IMR-90 (cell line): ENCODE measurements at regions not wholly inside any gene's neighbourhood (a gene's known extent, or its start where the extent isn't known, plus 50 kb on each side); places are given as distances from the start of the nearest gene placed in this dataset.

Experiments
- ATAC-seq: fragments of 200-7000 bp; cut with Tn5 transposase; 2 replicates; pipeline ENCODE4 v1.9.1; 2020; ENCODE audit warnings: low read depth, mild to moderate bottlenecking, moderate library complexity
- BruUV-seq: library from RNA; stranded (reverse); fragments of 400-500 nt; replicated peaks from 2 replicates; lab custom pipeline; 2021; lab: Mats Ljungman, UMichigan
- CTCF ChIA-PET: fragments of 300-600 bp; formaldehyde crosslinking; extraction: SDS; loops from one replicate; lab custom pipeline; 2021; ENCODE audit warnings: antibody characterized with exemption; lab: Yijun Ruan, JAX
- POLR2A ChIA-PET: fragments of 300-600 bp; sonication (Branson Sonifier 250); formaldehyde crosslinking; loops from one replicate; lab custom pipeline; 2022; ENCODE audit warnings: antibody characterized with exemption; ENCODE audit not compliant: unreplicated experiment; lab: Charles Lee
- DNase-seq: peaks from one replicate; pipeline ENCODE4 v3.0.0; 2013
- H2AFZ ChIP-seq: replicated peaks from 2 replicates; pipeline ENCODE3; 2013; ENCODE audit warnings: low read length, mild to moderate bottlenecking; ENCODE audit not compliant: poor library complexity
- H2AK5ac ChIP-seq: 2 replicates; pipeline ENCODE4 v1.6.1; 2013; ENCODE audit warnings: low read depth, low read length, inconsistent platforms
- H2AK9ac ChIP-seq: replicated peaks from 2 replicates; pipeline ENCODE3; 2013; ENCODE audit warnings: mild to moderate bottlenecking, low read depth, low read length, moderate library complexity; ENCODE audit not compliant: poor library complexity
- H2BK120ac ChIP-seq: 2 replicates; pipeline ENCODE4 v1.6.1; 2013; ENCODE audit warnings: low read depth, low read length, inconsistent platforms
- H2BK15ac ChIP-seq: 3 replicates; pipeline ENCODE4 v1.6.1; 2013; ENCODE audit warnings: low read depth, low read length, inconsistent platforms
- H2BK20ac ChIP-seq: 2 replicates; pipeline ENCODE4 v1.6.1; 2013; ENCODE audit warnings: low read depth, mild to moderate bottlenecking, inconsistent platforms, low read length, moderate library complexity
- H2BK5ac ChIP-seq: 2 replicates; pipeline ENCODE4 v1.6.1; 2013; ENCODE audit warnings: mild to moderate bottlenecking, low read depth, low read length, inconsistent platforms; ENCODE audit not compliant: poor library complexity, severe bottlenecking
- H3K14ac ChIP-seq: replicated peaks from 2 replicates; pipeline ENCODE4 v1.6.1; 2013; ENCODE audit warnings: low read depth, low read length, inconsistent platforms
- H3K18ac ChIP-seq: 2 replicates; pipeline ENCODE4 v1.6.1; 2013; ENCODE audit warnings: low read depth, low read length, control low read depth
- H3K23ac ChIP-seq: 2 replicates; pipeline ENCODE4 v1.6.1; 2013; ENCODE audit warnings: low read depth, low read length, inconsistent platforms
- H3K27ac ChIP-seq: 2 replicates; pipeline ENCODE4 v1.5.1; 2013; ENCODE audit warnings: mild to moderate bottlenecking, control low read depth, low read length; ENCODE audit not compliant: insufficient read depth
- H3K27me3 ChIP-seq: 2 replicates; pipeline ENCODE4 v1.6.1; 2013; ENCODE audit warnings: low read length; ENCODE audit not compliant: control insufficient read depth, insufficient read depth
- H3K36me3 ChIP-seq: 2 replicates; pipeline ENCODE4 v1.6.1; 2013; ENCODE audit warnings: low read length, mixed read lengths; ENCODE audit not compliant: control insufficient read depth, insufficient read depth
- H3K4ac ChIP-seq: 2 replicates; pipeline ENCODE4 v1.6.1; 2013; ENCODE audit warnings: low read depth, low read length, inconsistent platforms
- H3K4me1 ChIP-seq: 2 replicates; pipeline ENCODE4 v1.6.1; 2013; ENCODE audit warnings: low read length, mixed read lengths; ENCODE audit not compliant: control insufficient read depth, insufficient read depth
- H3K4me2 ChIP-seq: 2 replicates; pipeline ENCODE4 v1.6.1; 2013; ENCODE audit warnings: low read depth, mild to moderate bottlenecking, control low read depth, low read length, moderate library complexity
- H3K4me3 ChIP-seq: 2 replicates; pipeline ENCODE4 v1.5.1; 2013; ENCODE audit warnings: low read depth, mild to moderate bottlenecking, control low read depth, low read length, moderate library complexity; ENCODE audit not compliant: insufficient read depth
- H3K56ac ChIP-seq: 2 replicates; pipeline ENCODE4 v1.6.1; 2013; ENCODE audit warnings: low read length, inconsistent platforms; ENCODE audit not compliant: insufficient read depth; ENCODE audit errors: extremely low read depth
- H3K79me1 ChIP-seq, 2 experiments: 2 replicates each; pipeline ENCODE4 v1.6.1; 2013; ENCODE audit warnings: low read length in 2 of 2, inconsistent platforms in 1 of 2, low read depth in 1 of 2
- H3K9ac ChIP-seq: 2 replicates; pipeline ENCODE4 v1.6.1; 2013; ENCODE audit warnings: low read depth, low read length, control low read depth
- H3K9me1 ChIP-seq: 2 replicates; pipeline ENCODE4 v1.6.1; 2013; ENCODE audit warnings: low read length, inconsistent platforms; ENCODE audit not compliant: insufficient read depth
- H3K9me3 ChIP-seq: 2 replicates; pipeline ENCODE4 v1.6.1; 2013; ENCODE audit warnings: low read length; ENCODE audit not compliant: control insufficient read depth, insufficient read depth
- H4K20me1 ChIP-seq: 2 replicates; pipeline ENCODE4 v1.6.1; 2013; ENCODE audit warnings: low read length, inconsistent platforms; ENCODE audit not compliant: insufficient read depth
- H4K5ac ChIP-seq: 2 replicates; pipeline ENCODE4 v1.6.1; 2013; ENCODE audit warnings: mild to moderate bottlenecking, low read depth, low read length, control low read depth
- H4K8ac ChIP-seq, 2 experiments: 2 replicates each; pipeline ENCODE4 v1.6.1; 2013; ENCODE audit warnings: low read depth in 2 of 2, low read length in 2 of 2, control low read depth in 1 of 2, inconsistent platforms in 1 of 2
- H4K91ac ChIP-seq: 2 replicates; pipeline ENCODE4 v1.6.1; 2013; ENCODE audit warnings: low read depth, low read length, inconsistent platforms; ENCODE audit not compliant: insufficient read depth
- BHLHE40 ChIP-seq: fragments of 150-350 bp; IDR thresholded peaks from 2 replicates; pipeline ENCODE4 v1.6.1; 2016; ENCODE audit warnings: mild to moderate bottlenecking, low read depth, low read length
- CEBPB ChIP-seq: IDR thresholded peaks from 2 replicates; pipeline ENCODE4 v1.6.1; 2012; ENCODE audit warnings: low read depth, low read length, improper control_type of control experiment
- CTCF ChIP-seq: conservative IDR thresholded peaks from 2 replicates; pipeline ENCODE4 v1.5.1; 2012; ENCODE audit warnings: mild to moderate bottlenecking, low read depth, low read length, improper control_type of control experiment
- FOS ChIP-seq: fragments of 150-350 bp; IDR thresholded peaks from 2 replicates; pipeline ENCODE4 v1.6.1; 2016; ENCODE audit warnings: low read depth, low read length
- MAZ ChIP-seq: IDR thresholded peaks from 2 replicates; pipeline ENCODE4 v1.6.1; 2012; ENCODE audit warnings: low read depth, mild to moderate bottlenecking, low read length, improper control_type of control experiment, moderate library complexity, borderline replicate concordance
- MXI1 ChIP-seq: IDR thresholded peaks from 2 replicates; pipeline ENCODE4 v1.6.1; 2012; ENCODE audit warnings: low read depth, mild to moderate bottlenecking, low read length, moderate library complexity, borderline replicate concordance
- NFE2L2 ChIP-seq: fragments of 150-350 bp; IDR thresholded peaks from 2 replicates; pipeline ENCODE4 v1.6.1; 2016; ENCODE audit warnings: low read depth, mild to moderate bottlenecking, low read length
- POLR2A ChIP-seq: IDR thresholded peaks from 2 replicates; pipeline ENCODE4 v1.6.1; 2012; ENCODE audit warnings: mild to moderate bottlenecking, low read depth, low read length
- RAD21 ChIP-seq: IDR thresholded peaks from 2 replicates; pipeline ENCODE4 v1.6.1; 2012; ENCODE audit warnings: low read length, improper control_type of control experiment
- RFX5 ChIP-seq: IDR thresholded peaks from 2 replicates; pipeline ENCODE4 v1.8.0; 2012; ENCODE audit warnings: low read depth, mild to moderate bottlenecking, low read length, moderate library complexity
- SMC3 ChIP-seq: fragments of 150-350 bp; IDR thresholded peaks from 2 replicates; pipeline ENCODE4 v1.6.1; 2016; ENCODE audit warnings: low read depth, mild to moderate bottlenecking, antibody characterized with exemption, low read length, moderate library complexity
- WGBS, 2 experiments: methylation state at CpG; one replicate each; pipeline versions ENCODE4 v1.1.5 to v1.1.7; 2013; ENCODE audit warnings: missing lambda C conversion rate in 2 of 2; ENCODE audit not compliant: insufficient read length in 1 of 2; ENCODE audit errors: extremely low coverage in 2 of 2; 5-methylcytosine and 5-hydroxymethylcytosine counted together
- dilution Hi-C: fragments of 300-500 bp; cut with HindIII; formaldehyde crosslinking; loops from one replicate; pipeline ENCODE4 v1.14.3; 2018; ENCODE audit warnings: low sequenced_read_pairs; ENCODE audit not compliant: unreplicated experiment
- in situ Hi-C: fragments of 300-500 bp; cut with MboI; formaldehyde crosslinking; loops from 3 replicates; pipeline ENCODE4 v1.14.3; 2019; ENCODE audit warnings: low sequenced_read_pairs, inconsistent platforms, mixed read lengths
- intact Hi-C: fragments of 100-400 bp; cut with micrococcal nuclease; formaldehyde crosslinking; loops from 2 replicates; pipeline ENCODE4 v1.10.0; 2022
- TF ChIP-seq, protein P1 (sequence below): fragments of 150-350 bp; IDR thresholded peaks from 2 replicates; pipeline ENCODE4 v1.6.1; 2017; ENCODE audit warnings: mild to moderate bottlenecking, antibody characterized with exemption, low read length, low read depth
- TF ChIP-seq, protein P2 (sequence below): fragments of 150-350 bp; IDR thresholded peaks from 2 replicates; pipeline ENCODE4 v1.6.1; 2016; ENCODE audit warnings: low read depth, mild to moderate bottlenecking, low read length, moderate library complexity, borderline replicate concordance

GRCh38 chrX:27276751-27277150, 186.4 kb downstream of the PPP4R3C start:
- WGBS, 2 experiments = no CpG with 5 or more reads among the region's 5 CpGs

More at GRCh38 chrX:27276751-27277150, 186.4 kb downstream of the PPP4R3C start:
- H3K9me3 ChIP-seq = peaks cover 2% of the 10 kb centered on the region; the same call in 1 of the 2 replicates
- DNase-seq = no peak
- no peaks in the 10 kb centered on the region for H4K20me1 ChIP-seq
- no peak overlapping the region for H3K27ac ChIP-seq
- no peak overlapping the region for H3K4me3 ChIP-seq
- ChIA-PET CTCF (no interaction called here), POLR2A (no interaction called here)
- H4K91ac ChIP-seq = no peak overlapping the region
- BruUV-seq = no TSS peak
- no peak for ATAC-seq
- no peak overlapping the region for H2BK15ac ChIP-seq
- H2AK9ac ChIP-seq = no peak overlapping the region
- H3K9me1 ChIP-seq = no peaks in the 10 kb centered on the region
- no peak overlapping the region for H4K8ac ChIP-seq
- H3K4me2 ChIP-seq = no peak overlapping the region
- intact Hi-C loops = no loop called here
- H2BK5ac ChIP-seq = no peak overlapping the region
- H3K79me1 ChIP-seq = no peaks in the 10 kb centered on the region
- dilution Hi-C loops = no loop called here
- H3K9ac ChIP-seq = no peak overlapping the region
- no peaks in the 10 kb centered on the region for H3K27me3 ChIP-seq
- in situ Hi-C loops = no loop called here
- H3K56ac ChIP-seq = no peak overlapping the region
- no peak overlapping the region for H4K5ac ChIP-seq
- no peak overlapping the region for H2BK120ac ChIP-seq
- H3K18ac ChIP-seq = no peak overlapping the region
- H3K23ac ChIP-seq = no peak overlapping the region
- H3K4ac ChIP-seq = no peak overlapping the region
- no peak overlapping the region for H2AFZ ChIP-seq
- TF ChIP-seq RFX5 (no peak), CTCF (no peak), BHLHE40 (no peak), SMC3 (no peak), NFE2L2 (no peak), CEBPB (no peak), FOS (no peak), MAZ (no peak), MXI1 (no peak), POLR2A (no peak), RAD21 (no peak)
- TF ChIP-seq, protein P1, sequence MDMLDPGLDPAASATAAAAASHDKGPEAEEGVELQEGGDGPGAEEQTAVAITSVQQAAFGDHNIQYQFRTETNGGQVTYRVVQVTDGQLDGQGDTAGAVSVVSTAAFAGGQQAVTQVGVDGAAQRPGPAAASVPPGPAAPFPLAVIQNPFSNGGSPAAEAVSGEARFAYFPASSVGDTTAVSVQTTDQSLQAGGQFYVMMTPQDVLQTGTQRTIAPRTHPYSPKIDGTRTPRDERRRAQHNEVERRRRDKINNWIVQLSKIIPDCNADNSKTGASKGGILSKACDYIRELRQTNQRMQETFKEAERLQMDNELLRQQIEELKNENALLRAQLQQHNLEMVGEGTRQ = no peak
- TF ChIP-seq, protein P2, sequence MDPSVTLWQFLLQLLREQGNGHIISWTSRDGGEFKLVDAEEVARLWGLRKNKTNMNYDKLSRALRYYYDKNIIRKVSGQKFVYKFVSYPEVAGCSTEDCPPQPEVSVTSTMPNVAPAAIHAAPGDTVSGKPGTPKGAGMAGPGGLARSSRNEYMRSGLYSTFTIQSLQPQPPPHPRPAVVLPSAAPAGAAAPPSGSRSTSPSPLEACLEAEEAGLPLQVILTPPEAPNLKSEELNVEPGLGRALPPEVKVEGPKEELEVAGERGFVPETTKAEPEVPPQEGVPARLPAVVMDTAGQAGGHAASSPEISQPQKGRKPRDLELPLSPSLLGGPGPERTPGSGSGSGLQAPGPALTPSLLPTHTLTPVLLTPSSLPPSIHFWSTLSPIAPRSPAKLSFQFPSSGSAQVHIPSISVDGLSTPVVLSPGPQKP = no peak
- no peaks in the 10 kb centered on the region for H3K36me3 ChIP-seq
- H3K4me1 ChIP-seq = no peaks in the 10 kb centered on the region
- no peak overlapping the region for H2AK5ac ChIP-seq
- H2BK20ac ChIP-seq = no peak overlapping the region
- no peak overlapping the region for H3K14ac ChIP-seq
